Cardiac muscle cell (in vitro differentiated cells and primary cell): ENCODE measurements at regions not wholly inside any gene's neighbourhood (a gene's known extent, or its start where the extent isn't known, plus 50 kb on each side); places are given as distances from the start of the nearest gene placed in this dataset.
A peak's percentile ranks its signal among the peaks of the same experiment; 100 is the strongest.

Experiments used
- DNase-seq, 2 donors: peaks; one replicate each; pipeline versions ENCODE4 v3.0.0 to v3.0.0-alpha.2; 2010 to 2017; ENCODE audit warnings: low read depth in 1 of 2, low spot score in 1 of 2
- H3K27ac ChIP-seq: fragments of 200-600 bp; sonication (generic); 2 replicates; pipeline ENCODE4 v1.5.1; 2016
- H3K27me3 ChIP-seq: fragments of 200-600 bp; sonication (generic); 2 replicates; pipeline ENCODE4 v1.6.0; 2016; ENCODE audit warnings: control low read depth
- H3K36me3 ChIP-seq: fragments of 200-600 bp; sonication (generic); 2 replicates; pipeline ENCODE4 v1.5.1; 2016; ENCODE audit warnings: control low read depth
- H3K4me1 ChIP-seq: fragments of 200-600 bp; sonication (generic); 2 replicates; pipeline ENCODE4 v1.8.1; 2017; ENCODE audit warnings: low read depth, mild to moderate bottlenecking, mixed run types
- H3K4me3 ChIP-seq: fragments of 200-600 bp; sonication (generic); 2 replicates; pipeline ENCODE4 v1.5.1; 2016; ENCODE audit warnings: mild to moderate bottlenecking
- H3K9me3 ChIP-seq: fragments of 200-600 bp; sonication (generic); 2 replicates; pipeline ENCODE4 v1.5.1; 2017; ENCODE audit warnings: low read depth, mild to moderate bottlenecking, control low read depth
- TF ChIP-seq, protein P1 (sequence below): IDR thresholded peaks from 2 replicates; pipeline ENCODE4 v1.5.1; 2012; ENCODE audit warnings: low read depth, mild to moderate bottlenecking, low read length

DNA sequence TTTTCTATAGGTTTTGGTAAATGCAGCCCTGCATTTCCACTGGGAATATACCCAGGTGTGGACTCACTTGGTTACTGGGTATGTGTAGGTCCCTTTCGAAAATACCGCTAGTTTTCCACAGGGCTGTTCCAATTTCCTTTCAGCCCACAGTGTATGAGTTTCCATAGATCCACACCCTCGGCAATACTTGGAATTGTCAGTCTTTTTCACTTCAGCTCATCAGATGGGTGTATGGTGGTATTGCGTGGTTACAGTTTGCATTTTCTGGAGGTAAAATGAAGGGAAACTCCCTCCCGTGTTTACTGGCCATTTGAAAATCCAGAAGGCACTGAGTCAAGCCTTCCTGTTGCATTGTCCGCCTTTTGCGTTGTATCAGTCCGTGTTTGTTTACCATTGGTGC is 453.6 kb downstream of the CDH26 start:
- no peaks in the 10 kb centered on the region for H3K9me3 ChIP-seq
- no peaks in the 10 kb centered on the region for H3K36me3 ChIP-seq
- TF ChIP-seq, protein P1, sequence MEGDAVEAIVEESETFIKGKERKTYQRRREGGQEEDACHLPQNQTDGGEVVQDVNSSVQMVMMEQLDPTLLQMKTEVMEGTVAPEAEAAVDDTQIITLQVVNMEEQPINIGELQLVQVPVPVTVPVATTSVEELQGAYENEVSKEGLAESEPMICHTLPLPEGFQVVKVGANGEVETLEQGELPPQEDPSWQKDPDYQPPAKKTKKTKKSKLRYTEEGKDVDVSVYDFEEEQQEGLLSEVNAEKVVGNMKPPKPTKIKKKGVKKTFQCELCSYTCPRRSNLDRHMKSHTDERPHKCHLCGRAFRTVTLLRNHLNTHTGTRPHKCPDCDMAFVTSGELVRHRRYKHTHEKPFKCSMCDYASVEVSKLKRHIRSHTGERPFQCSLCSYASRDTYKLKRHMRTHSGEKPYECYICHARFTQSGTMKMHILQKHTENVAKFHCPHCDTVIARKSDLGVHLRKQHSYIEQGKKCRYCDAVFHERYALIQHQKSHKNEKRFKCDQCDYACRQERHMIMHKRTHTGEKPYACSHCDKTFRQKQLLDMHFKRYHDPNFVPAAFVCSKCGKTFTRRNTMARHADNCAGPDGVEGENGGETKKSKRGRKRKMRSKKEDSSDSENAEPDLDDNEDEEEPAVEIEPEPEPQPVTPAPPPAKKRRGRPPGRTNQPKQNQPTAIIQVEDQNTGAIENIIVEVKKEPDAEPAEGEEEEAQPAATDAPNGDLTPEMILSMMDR: no peak
- H3K4me1 ChIP-seq: no peaks in the 10 kb centered on the region
- H3K27ac ChIP-seq: no peak overlapping the region
- DNase-seq: no peak
- no peak overlapping the region for H3K4me3 ChIP-seq
- no peaks in the 10 kb centered on the region for H3K27me3 ChIP-seq

GRCh38 chr20:60420676-60421229 is 462.5 kb downstream of the CDH26 start:
- DNase-seq: peak in 1 of 2 donors; percentile 26
- Histone ChIP-seq H3K27ac (no peak overlapping the region), H3K36me3 (no peaks in the 10 kb centered on the region), H3K9me3 (no peaks in the 10 kb centered on the region), H3K4me1 (no peaks in the 10 kb centered on the region), H3K27me3 (no peaks in the 10 kb centered on the region), H3K4me3 (no peak overlapping the region)
- TF ChIP-seq, protein P1: no peak

DNA sequence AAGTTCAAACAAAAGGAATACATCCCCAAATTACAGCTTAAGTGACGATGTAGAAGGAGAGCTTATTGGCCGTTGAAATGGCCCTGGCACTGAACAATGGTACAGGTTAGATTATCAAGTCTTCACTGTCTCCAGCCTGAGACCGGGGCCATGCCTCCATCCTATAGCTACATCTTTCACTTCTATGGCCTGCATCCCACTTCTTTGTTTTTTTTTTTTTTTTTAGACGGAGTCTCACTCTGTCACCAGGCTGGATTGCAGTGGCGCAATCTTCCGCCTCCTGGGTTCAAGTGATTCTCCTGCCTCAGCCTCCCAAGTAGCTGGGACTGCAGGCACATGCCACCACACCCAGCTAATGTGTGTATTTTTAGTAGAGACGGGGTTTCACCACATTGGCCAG is 464.6 kb downstream of the CDH26 start:
- Histone ChIP-seq H3K9me3 (no peaks in the 10 kb centered on the region), H3K36me3 (no peaks in the 10 kb centered on the region), H3K4me3 (no peak overlapping the region), H3K27ac (no peak overlapping the region), H3K4me1 (no peaks in the 10 kb centered on the region), H3K27me3 (no peaks in the 10 kb centered on the region)
- DNase-seq: no peak
- TF ChIP-seq, protein P1: no peak

DNA sequence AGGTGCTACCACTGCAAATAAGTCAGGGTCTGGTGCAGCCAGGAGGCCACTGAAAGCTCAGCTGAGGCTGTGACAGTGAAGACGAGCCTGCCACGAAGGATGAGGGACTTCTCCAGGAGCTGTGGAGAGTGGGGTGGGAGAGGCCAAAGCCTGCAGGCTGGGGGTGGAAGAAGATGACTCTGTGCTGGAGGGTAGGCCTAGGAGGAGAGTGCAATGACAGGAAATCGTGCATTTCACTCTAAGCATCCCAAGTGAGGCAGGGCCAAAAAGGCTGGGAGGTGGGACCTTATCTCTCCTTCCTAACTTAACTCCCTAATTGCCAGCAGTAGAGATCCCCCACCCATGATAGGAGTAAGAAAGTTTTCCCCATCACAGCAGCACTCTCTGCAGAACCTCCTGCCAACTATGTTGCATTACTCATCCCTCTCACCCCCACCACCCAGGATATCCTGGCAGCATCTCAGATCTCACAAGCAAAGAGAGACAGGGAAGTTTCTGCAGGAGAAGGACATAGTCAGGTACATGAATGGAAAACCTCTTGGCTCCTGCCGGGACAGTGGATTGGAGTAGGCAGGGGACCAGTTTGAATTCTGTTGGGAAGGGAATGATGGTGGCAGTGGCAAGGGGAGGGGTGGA is 466.2 kb downstream of the CDH26 start:
- Histone ChIP-seq H3K36me3 (no peaks in the 10 kb centered on the region), H3K4me1 (no peaks in the 10 kb centered on the region)

GRCh38 chr20:60427516-60427915 is 469.3 kb downstream of the CDH26 start:
- Histone ChIP-seq H3K4me1 (no peaks in the 10 kb centered on the region), H3K27ac (no peak overlapping the region), H3K9me3 (no peaks in the 10 kb centered on the region), H3K27me3 (no peaks in the 10 kb centered on the region), H3K36me3 (no peaks in the 10 kb centered on the region), H3K4me3 (no peak overlapping the region)
- TF ChIP-seq, protein P1: no peak
- no peak for DNase-seq

More for the DNA sequence above, 466.2 kb downstream of the CDH26 start:
- Histone ChIP-seq H3K9me3 (no peaks in the 10 kb centered on the region), H3K27me3 (no peaks in the 10 kb centered on the region), H3K4me3 (no peak overlapping the region), H3K27ac (no peak overlapping the region)
- no peak for DNase-seq
- TF ChIP-seq, protein P1: no peak
